A549 (cell line): ENCODE measurements at regions not wholly inside any gene's neighbourhood (a gene's known extent, or its start where the extent isn't known, plus 50 kb on each side); places are given as distances from the start of the nearest gene placed in this dataset.

ENCODE experiments used
- CTCF ChIP-seq: fragments of >200 bp; sonication (Bioruptor Twin); formaldehyde crosslinking; IDR thresholded peaks from 3 replicates; pipeline ENCODE4 v1.5.1; 2016
- EP300 ChIP-seq, 2 experiments: fragments of >200 bp; sonication (Bioruptor Twin); formaldehyde crosslinking; IDR thresholded peaks; 2 replicates in 1 of 2; 3 replicates in 1 of 2; pipeline ENCODE4 v1.6.1; 2016 to 2017
- JUN ChIP-seq, 2 experiments: fragments of >200 bp; sonication (Bioruptor Twin); formaldehyde crosslinking; IDR thresholded peaks; 2 replicates in 1 of 2; 3 replicates in 1 of 2; pipeline ENCODE4 v1.6.1; 2016 to 2017
- MAX ChIP-seq: IDR thresholded peaks from 2 replicates; pipeline ENCODE4 v1.6.1; 2012
- MYC ChIP-seq: IDR thresholded peaks from 2 replicates; pipeline ENCODE4 v1.6.1; 2012; ENCODE audit warnings: mild to moderate bottlenecking, inconsistent platforms, low read length, improper control_type of control experiment, borderline replicate concordance
- NFE2L2 ChIP-seq: fragments of 150-350 bp; conservative IDR thresholded peaks from 2 replicates; pipeline ENCODE4 v1.6.1; 2014; ENCODE audit warnings: low read length
- POLR2A ChIP-seq: IDR thresholded peaks from 2 replicates; pipeline ENCODE4 v1.6.1; 2012; ENCODE audit warnings: mild to moderate bottlenecking, low read length

- TF ChIP-seq NFE2L2 (no peak), CTCF (peak; percentile 40), MYC (no peak), MAX (no peak), EP300 (IDR thresholded peaks at IDR 0.05) (no peak), JUN (IDR thresholded peaks at IDR 0.05) (no peak), POLR2A (no peak)
Measured at GRCh38 chr3:13229273-13229949, 156.2 kb upstream of the IQSEC1 start.
